HepG2 (cell line): ENCODE measurements at regions not wholly inside any gene's neighbourhood (a gene's known extent, or its start where the extent isn't known, plus 50 kb on each side); places are given as distances from the start of the nearest gene placed in this dataset.

Source experiments
- ATAC-seq: fragments of 200-7000 bp; cut with Tn5 transposase; 3 replicates; pipeline ENCODE4 v1.9.1; 2020; ENCODE audit warnings: mild to moderate bottlenecking, moderate library complexity
- BruUV-seq: library from RNA; stranded (reverse); fragments of 400-500 nt; replicated peaks from 2 replicates; lab custom pipeline; 2021; lab: Mats Ljungman, UMichigan
- CTCF ChIA-PET: fragments of 300-600 bp; formaldehyde crosslinking; extraction: SDS; loops from one replicate; lab custom pipeline; 2021; ENCODE audit warnings: low total read pairs, inconsistent platforms, low intra/inter-chr PET ratio; lab: Yijun Ruan, JAX
- POLR2A ChIA-PET: fragments of 350-600 bp; sonication (Branson Sonifier 250); formaldehyde crosslinking; loops from one replicate; lab custom pipeline; 2020; ENCODE audit warnings: antibody characterized with exemption, inconsistent platforms; lab: Yijun Ruan, JAX
- DNase-seq: peaks from one replicate; pipeline ENCODE4 v3.0.0-alpha.2; 2015; ENCODE audit warnings: low spot score
- FAIRE-seq: peaks from 3 replicates; lab custom pipeline; 2011; peaks lifted over from hg19 to GRCh38; lab: Jason Lieb, UNC
- H2AFZ ChIP-seq: one replicate; pipeline ENCODE4 v1.6.1; 2011; ENCODE audit warnings: low read length, inconsistent platforms
- H3K27ac ChIP-seq: fragments of 300-600 bp; 3 replicates; pipeline ENCODE4 v1.8.0; 2011; ENCODE audit warnings: mixed run types, mild to moderate bottlenecking, mixed read lengths, low read length, inconsistent platforms; ENCODE audit not compliant: insufficient read depth; ENCODE audit errors: extremely low read length
- H3K27me3 ChIP-seq, 2 experiments: fragments of 200-600 bp in 1 of 2; 2 replicates in 1 of 2; 3 replicates in 1 of 2; pipeline versions ENCODE4 v1.6.0 to v1.8.0; 2011; ENCODE audit warnings: low read length in 2 of 2, mild to moderate bottlenecking in 2 of 2, moderate library complexity in 2 of 2, inconsistent platforms in 1 of 2; ENCODE audit not compliant: insufficient read depth in 2 of 2, control insufficient read depth in 1 of 2
- H3K36me3 ChIP-seq, 2 experiments: fragments of 200-600 bp in 1 of 2; replicated peaks in 1 of 2; 2 replicates in 1 of 2; 3 replicates in 1 of 2; pipeline versions ENCODE4 v1.5.1 to v1.8.0; 2011; ENCODE audit warnings: low read length in 2 of 2, inconsistent platforms in 1 of 2; ENCODE audit not compliant: insufficient read depth in 2 of 2, control insufficient read depth in 1 of 2
- H3K4me1 ChIP-seq: 2 replicates; pipeline ENCODE4 v1.5.1; 2012; ENCODE audit warnings: low read length, inconsistent platforms; ENCODE audit not compliant: insufficient read depth
- H3K4me2 ChIP-seq: 2 replicates; pipeline ENCODE4 v1.6.0; 2011; ENCODE audit warnings: low read depth, low read length, inconsistent platforms
- H3K4me3 ChIP-seq, 3 experiments: fragments of 200-600 bp in 1 of 3; sonication (generic), shearing (Covaris generic) in 1 of 3; replicated peaks in 1 of 3; 2 replicates each; pipeline ENCODE4 v1.5.1; 2011 to 2016; ENCODE audit warnings: low read length in 3 of 3, inconsistent platforms in 2 of 3, low read depth in 2 of 3, mild to moderate bottlenecking in 2 of 3, control low read depth in 1 of 3, mixed read lengths in 1 of 3; ENCODE audit not compliant: insufficient read depth in 1 of 3
- H3K79me2 ChIP-seq: one replicate; pipeline ENCODE4 v1.6.1; 2011; ENCODE audit warnings: low read length, inconsistent platforms; ENCODE audit not compliant: insufficient read depth
- H3K9ac ChIP-seq: 2 replicates; pipeline ENCODE4 v1.6.0; 2011; ENCODE audit warnings: mild to moderate bottlenecking, low read depth, low read length, inconsistent platforms; ENCODE audit not compliant: insufficient read depth
- H3K9me3 ChIP-seq: 2 replicates; pipeline ENCODE4 v1.5.1; 2012; ENCODE audit warnings: mild to moderate bottlenecking, low read length
- H4K20me1 ChIP-seq: 2 replicates; pipeline ENCODE4 v1.6.0; 2011; ENCODE audit warnings: inconsistent platforms, mild to moderate bottlenecking, low read length, moderate library complexity; ENCODE audit not compliant: insufficient read depth
- ATRX ChIP-seq: sonication (generic); formaldehyde crosslinking; IDR thresholded peaks from 2 replicates; pipeline ENCODE4 v1.4.0; 2020; ENCODE audit warnings: missing genetic modification reagents, borderline replicate concordance
- RAD21 ChIP-seq: fragments of 450-650 bp; formaldehyde crosslinking; IDR thresholded peaks from 2 replicates; pipeline ENCODE4 v1.5.0; 2020; ENCODE audit warnings: mild to moderate bottlenecking
- STAG1 ChIP-seq: sonication (generic); formaldehyde crosslinking; IDR thresholded peaks from 2 replicates; pipeline ENCODE4 v1.4.0; 2020; ENCODE audit warnings: missing genetic modification reagents
- ZBTB7B ChIP-seq: sonication (generic); formaldehyde crosslinking; IDR thresholded peaks from 2 replicates; pipeline ENCODE4 v1.4.0; 2020; ENCODE audit warnings: missing genetic modification reagents
- ZFYVE20 ChIP-seq: sonication (generic); formaldehyde crosslinking; IDR thresholded peaks from 2 replicates; pipeline ENCODE4 v1.8.0; 2023; ENCODE audit warnings: low read depth, mild to moderate bottlenecking, moderate library complexity, missing genetic modification reagents, borderline replicate concordance
- ZNF230 ChIP-seq: sonication (generic); formaldehyde crosslinking; IDR thresholded peaks from 2 replicates; pipeline ENCODE4 v1.4.0; 2020; ENCODE audit warnings: mild to moderate bottlenecking, missing genetic modification reagents
- ZNF441 ChIP-seq: sonication (generic); formaldehyde crosslinking; IDR thresholded peaks from 2 replicates; pipeline ENCODE4 v1.7.0; 2021; ENCODE audit warnings: missing genetic modification reagents, borderline replicate concordance
- ZNF644 ChIP-seq: IDR thresholded peaks from 2 replicates; pipeline ENCODE4 v1.6.1; 2016; ENCODE audit warnings: low read depth
- WGBS: methylation state at CpG from one replicate; pipeline ENCODE4 v1.1.6; 2017; ENCODE audit warnings: low lambda C conversion rate; 5-methylcytosine and 5-hydroxymethylcytosine counted together
- in situ Hi-C: cut with HindIII; loops from 2 replicates; pipeline ENCODE4 v1.10.0; 2017; ENCODE audit warnings: low pct_unique_long_range_greater_than_20kb; ENCODE audit not compliant: extremely low pct_ligation_motif_present
- intact Hi-C: fragments of 100-400 bp; cut with micrococcal nuclease; formaldehyde crosslinking; loops from one replicate; pipeline ENCODE4 v1.10.0; 2022; ENCODE audit not compliant: unreplicated experiment
- TF ChIP-seq, protein P1 (sequence below), 2 experiments: sonication (generic) in 1 of 2; formaldehyde crosslinking in 1 of 2; IDR thresholded peaks; 2 replicates each; pipeline versions ENCODE4 v1.4.0 to v1.6.1; 2018 to 2020; ENCODE audit warnings: missing genetic modification reagents in 2 of 2, borderline replicate concordance in 1 of 2, low read depth in 1 of 2, mild to moderate bottlenecking in 1 of 2, missing biosample characterization in 1 of 2
- TF ChIP-seq, protein P2 (sequence below): sonication (generic); formaldehyde crosslinking; IDR thresholded peaks from 2 replicates; pipeline ENCODE4 v1.5.1; 2020; ENCODE audit warnings: mild to moderate bottlenecking, missing genetic modification reagents, borderline replicate concordance

DNA sequence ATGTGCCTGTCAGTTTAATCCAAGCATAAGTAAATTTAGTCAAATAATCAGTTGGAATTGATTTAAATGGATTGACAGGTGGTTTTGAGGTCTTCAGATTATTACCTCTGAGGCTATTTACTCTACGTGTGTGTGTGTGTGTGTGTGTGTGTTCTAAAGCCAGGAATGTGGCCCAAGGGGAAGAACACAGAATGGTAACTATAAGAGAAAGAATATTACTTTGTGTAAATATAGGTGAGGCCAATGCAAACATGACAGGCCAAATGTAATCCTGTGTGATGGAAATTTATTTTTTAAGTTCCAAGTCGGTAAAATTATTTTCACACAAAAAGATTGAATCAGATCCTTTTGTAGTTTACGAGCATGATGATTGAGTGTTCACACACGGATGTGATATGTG is 390.0 kb downstream of the PLK2 start (continued):
- TF ChIP-seq ZNF230 (CRISPR knock-in tag) (no peak), STAG1 (no peak), ZNF644 (no peak), RAD21 (no peak), ZBTB7B (CRISPR knock-in tag) (no peak)

DNA sequence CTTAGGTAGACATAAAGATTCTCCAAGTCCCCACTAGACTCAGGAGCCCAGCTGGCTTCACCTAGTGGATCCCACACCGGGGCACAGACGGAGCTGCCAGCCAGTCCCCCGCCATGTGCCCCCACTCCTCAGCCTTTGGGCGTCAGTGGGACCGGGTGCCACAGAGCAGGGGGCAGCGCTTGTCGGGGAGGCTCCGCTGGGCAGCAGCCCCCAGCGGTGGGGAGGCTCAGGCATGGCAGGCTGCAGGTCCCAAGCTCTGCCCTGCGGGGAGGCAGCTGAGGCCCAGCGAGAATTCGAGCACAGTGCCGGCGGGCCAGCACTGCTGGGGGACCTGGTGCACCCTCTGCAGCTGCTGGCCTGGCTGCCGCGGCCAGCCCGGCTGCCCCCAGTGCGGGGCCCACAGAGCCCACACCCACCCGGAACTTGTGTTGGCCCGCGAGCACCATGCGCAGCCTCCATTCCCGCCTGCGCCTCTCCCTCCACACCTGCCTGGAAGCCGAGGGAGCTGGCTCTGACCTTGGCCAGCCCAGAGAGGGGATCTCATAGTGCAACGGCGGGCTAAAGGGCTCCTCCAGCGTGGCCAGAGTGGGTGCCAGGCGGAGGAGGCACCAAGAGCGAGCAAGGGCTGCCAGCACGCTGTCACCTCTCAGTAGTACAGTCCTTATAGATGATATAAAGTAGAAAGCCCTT is 390.7 kb downstream of the PLK2 start:
- Histone ChIP-seq H3K9ac (no peak overlapping the region), H3K36me3 (no peaks in the 10 kb centered on the region), H3K4me1 (no peaks in the 10 kb centered on the region), H4K20me1 (no peaks in the 10 kb centered on the region), H2AFZ (no peak overlapping the region), H3K4me2 (no peak overlapping the region), H3K9me3 (no peaks in the 10 kb centered on the region), H3K79me2 (no peaks in the 10 kb centered on the region), H3K4me3 (no peak overlapping the region), H3K27ac (no peak overlapping the region), H3K27me3 (no peaks in the 10 kb centered on the region; a peak in 1 of 5 replicates)
- ATAC-seq (no peak), FAIRE-seq (no peak), DNase-seq (no peak)
- ChIA-PET CTCF (no interaction called here), POLR2A (no interaction called here)
- WGBS: 51% methylated on average over 14 of the region's 31 CpGs
- in situ Hi-C loops: no loop called here
- BruUV-seq: no TSS peak
- intact Hi-C loops: no loop called here
- TF ChIP-seq ATRX (CRISPR knock-in tag): no peak
- no peak for TF ChIP-seq ZNF441 (CRISPR knock-in tag)
- TF ChIP-seq, protein P1, sequence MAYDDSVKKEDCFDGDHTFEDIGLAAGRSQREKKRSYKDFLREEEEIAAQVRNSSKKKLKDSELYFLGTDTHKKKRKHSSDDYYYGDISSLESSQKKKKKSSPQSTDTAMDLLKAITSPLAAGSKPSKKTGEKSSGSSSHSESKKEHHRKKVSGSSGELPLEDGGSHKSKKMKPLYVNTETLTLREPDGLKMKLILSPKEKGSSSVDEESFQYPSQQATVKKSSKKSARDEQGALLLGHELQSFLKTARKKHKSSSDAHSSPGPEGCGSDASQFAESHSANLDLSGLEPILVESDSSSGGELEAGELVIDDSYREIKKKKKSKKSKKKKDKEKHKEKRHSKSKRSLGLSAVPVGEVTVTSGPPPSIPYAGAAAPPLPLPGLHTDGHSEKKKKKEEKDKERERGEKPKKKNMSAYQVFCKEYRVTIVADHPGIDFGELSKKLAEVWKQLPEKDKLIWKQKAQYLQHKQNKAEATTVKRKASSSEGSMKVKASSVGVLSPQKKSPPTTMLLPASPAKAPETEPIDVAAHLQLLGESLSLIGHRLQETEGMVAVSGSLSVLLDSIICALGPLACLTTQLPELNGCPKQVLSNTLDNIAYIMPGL (CRISPR knock-in tag; IDR thresholded peaks at IDR 0.05; ENCODE audit: borderline replicate concordance in 1 of 2, low read depth in 1 of 2): no peak
- TF ChIP-seq, protein P2, sequence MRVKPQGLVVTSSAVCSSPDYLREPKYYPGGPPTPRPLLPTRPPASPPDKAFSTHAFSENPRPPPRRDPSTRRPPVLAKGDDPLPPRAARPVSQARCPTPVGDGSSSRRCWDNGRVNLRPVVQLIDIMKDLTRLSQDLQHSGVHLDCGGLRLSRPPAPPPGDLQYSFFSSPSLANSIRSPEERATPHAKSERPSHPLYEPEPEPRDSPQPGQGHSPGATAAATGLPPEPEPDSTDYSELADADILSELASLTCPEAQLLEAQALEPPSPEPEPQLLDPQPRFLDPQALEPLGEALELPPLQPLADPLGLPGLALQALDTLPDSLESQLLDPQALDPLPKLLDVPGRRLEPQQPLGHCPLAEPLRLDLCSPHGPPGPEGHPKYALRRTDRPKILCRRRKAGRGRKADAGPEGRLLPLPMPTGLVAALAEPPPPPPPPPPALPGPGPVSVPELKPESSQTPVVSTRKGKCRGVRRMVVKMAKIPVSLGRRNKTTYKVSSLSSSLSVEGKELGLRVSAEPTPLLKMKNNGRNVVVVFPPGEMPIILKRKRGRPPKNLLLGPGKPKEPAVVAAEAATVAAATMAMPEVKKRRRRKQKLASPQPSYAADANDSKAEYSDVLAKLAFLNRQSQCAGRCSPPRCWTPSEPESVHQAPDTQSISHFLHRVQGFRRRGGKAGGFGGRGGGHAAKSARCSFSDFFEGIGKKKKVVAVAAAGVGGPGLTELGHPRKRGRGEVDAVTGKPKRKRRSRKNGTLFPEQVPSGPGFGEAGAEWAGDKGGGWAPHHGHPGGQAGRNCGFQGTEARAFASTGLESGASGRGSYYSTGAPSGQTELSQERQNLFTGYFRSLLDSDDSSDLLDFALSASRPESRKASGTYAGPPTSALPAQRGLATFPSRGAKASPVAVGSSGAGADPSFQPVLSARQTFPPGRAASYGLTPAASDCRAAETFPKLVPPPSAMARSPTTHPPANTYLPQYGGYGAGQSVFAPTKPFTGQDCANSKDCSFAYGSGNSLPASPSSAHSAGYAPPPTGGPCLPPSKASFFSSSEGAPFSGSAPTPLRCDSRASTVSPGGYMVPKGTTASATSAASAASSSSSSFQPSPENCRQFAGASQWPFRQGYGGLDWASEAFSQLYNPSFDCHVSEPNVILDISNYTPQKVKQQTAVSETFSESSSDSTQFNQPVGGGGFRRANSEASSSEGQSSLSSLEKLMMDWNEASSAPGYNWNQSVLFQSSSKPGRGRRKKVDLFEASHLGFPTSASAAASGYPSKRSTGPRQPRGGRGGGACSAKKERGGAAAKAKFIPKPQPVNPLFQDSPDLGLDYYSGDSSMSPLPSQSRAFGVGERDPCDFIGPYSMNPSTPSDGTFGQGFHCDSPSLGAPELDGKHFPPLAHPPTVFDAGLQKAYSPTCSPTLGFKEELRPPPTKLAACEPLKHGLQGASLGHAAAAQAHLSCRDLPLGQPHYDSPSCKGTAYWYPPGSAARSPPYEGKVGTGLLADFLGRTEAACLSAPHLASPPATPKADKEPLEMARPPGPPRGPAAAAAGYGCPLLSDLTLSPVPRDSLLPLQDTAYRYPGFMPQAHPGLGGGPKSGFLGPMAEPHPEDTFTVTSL (CRISPR knock-in tag): no peak
- TF ChIP-seq ZFYVE20 (CRISPR knock-in tag): no peak
